SIG-M5 (cell line): ENCODE measurements at regions not wholly inside any gene's neighbourhood (a gene's known extent, or its start where the extent isn't known, plus 50 kb on each side); places are given as distances from the start of the nearest gene placed in this dataset.
"Not testable (repeated sequence)": the region's sequence is repeated elsewhere in the genome, so short reads cannot be mapped to it uniquely, and the experiment has no call there.

Experiments
- DNase-seq: peaks from one replicate; lab custom pipeline; 2025; lab: John Stamatoyannopoulos, UW

- DNase-seq, result no peak
Observed at GRCh38 chr5:159593518-159594073, 263.3 kb upstream of the IL12B start.

GRCh38 chr5:159595561-159595960 lies 265.3 kb upstream of the IL12B start:
- not testable (repeated sequence) for DNase-seq

- DNase-seq, result no peak
Observed at GRCh38 chr5:159601216-159601615, 270.9 kb upstream of the IL12B start.

- no peak for DNase-seq
Observed at GRCh38 chr5:159602434-159602833, 272.1 kb upstream of the IL12B start.

- no peak for DNase-seq
Observed at GRCh38 chr5:159605585-159605984, 275.3 kb upstream of the IL12B start.

GRCh38 chr5:159609359-159609758 lies 279.1 kb upstream of the IL12B start:
- no peak for DNase-seq

GRCh38 chr5:159610966-159611579 lies 280.8 kb upstream of the IL12B start:
- no peak for DNase-seq

GRCh38 chr5:159616952-159617351 lies 286.7 kb upstream of the IL12B start:
- DNase-seq, result no peak

GRCh38 chr5:159619826-159620225 lies 289.5 kb upstream of the IL12B start:
- no peak for DNase-seq

GRCh38 chr5:159620853-159621540 lies 290.7 kb upstream of the IL12B start:
- no peak for DNase-seq

GRCh38 chr5:159628703-159629102 lies 287.6 kb upstream of the ADRA1B start:
- no peak for DNase-seq

GRCh38 chr5:159629158-159629557 lies 287.1 kb upstream of the ADRA1B start:
- no peak for DNase-seq

- no peak for DNase-seq
Observed at GRCh38 chr5:159630545-159630944, 285.7 kb upstream of the ADRA1B start.

- DNase-seq, result no peak
Observed at GRCh38 chr5:159631001-159631400, 285.3 kb upstream of the ADRA1B start.

GRCh38 chr5:159632866-159633265 lies 283.4 kb upstream of the ADRA1B start:
- no peak for DNase-seq

- no peak for DNase-seq
Observed at GRCh38 chr5:159638481-159638880, 277.8 kb upstream of the ADRA1B start.

- no peak for DNase-seq
Observed at GRCh38 chr5:159638954-159639559, 277.2 kb upstream of the ADRA1B start.

GRCh38 chr5:159639590-159639989 lies 276.7 kb upstream of the ADRA1B start:
- no peak for DNase-seq

GRCh38 chr5:159640446-159640845 lies 275.8 kb upstream of the ADRA1B start:
- no peak for DNase-seq

GRCh38 chr5:159640921-159641320 lies 275.4 kb upstream of the ADRA1B start:
- no peak for DNase-seq

- DNase-seq, result no peak
Observed at GRCh38 chr5:159641371-159642039, 274.8 kb upstream of the ADRA1B start.

- no peak for DNase-seq
Observed at GRCh38 chr5:159642379-159642778, 273.9 kb upstream of the ADRA1B start.

- no peak for DNase-seq
Observed at GRCh38 chr5:159644053-159644452, 272.2 kb upstream of the ADRA1B start.
